ENCODE measurements at regions not wholly inside any gene's neighbourhood (a gene's known extent, or its start where the extent isn't known, plus 50 kb on each side); places are given as distances from the start of the nearest gene placed in this dataset.
"Not testable (repeated sequence)": the region's sequence is repeated elsewhere in the genome, so short reads cannot be mapped to it uniquely, and the experiment has no call there.

DNA sequence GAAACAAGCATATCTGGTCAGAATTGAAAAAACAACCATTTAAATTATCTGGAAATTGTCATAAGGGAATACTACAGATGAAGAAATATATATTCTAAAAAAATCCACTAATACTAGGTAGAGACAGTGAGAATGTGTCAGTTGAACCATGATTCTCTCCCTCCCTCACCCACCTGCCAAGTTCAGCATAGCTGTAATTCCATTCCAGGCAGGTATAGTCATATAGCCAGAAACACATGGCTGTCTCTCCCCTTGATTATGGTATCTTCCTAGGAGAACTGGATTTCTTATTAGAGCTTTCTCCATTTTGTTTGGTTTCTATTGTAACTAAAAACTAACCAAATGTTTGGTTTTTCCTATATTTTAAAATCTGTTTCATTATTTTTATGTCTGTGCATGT, 509.2 kb downstream of the CDH10 start:
- no peak for DNase-seq (ENCODE audit: low read depth)

DNA sequence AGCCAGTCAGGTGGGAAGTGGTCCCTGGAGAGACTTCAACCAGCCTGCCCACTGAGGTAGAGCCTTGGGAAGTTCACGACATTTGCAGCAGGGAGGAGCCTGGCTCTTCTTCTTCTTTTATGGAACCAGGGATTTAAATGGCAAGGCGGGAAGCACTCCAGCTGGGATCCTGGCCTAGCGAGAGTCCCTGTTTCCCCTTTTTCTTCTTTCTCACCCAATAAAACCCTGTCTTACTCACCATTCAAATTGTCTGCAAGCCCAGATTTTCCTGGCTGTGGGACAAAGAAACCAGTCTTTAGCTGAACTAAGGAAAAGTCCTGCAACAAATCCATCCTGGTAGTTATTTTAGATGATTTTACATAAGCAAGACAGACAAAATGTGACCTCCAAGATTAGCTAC, 503.7 kb downstream of the CDH10 start:
- peak; percentile 24 for DNase-seq (ENCODE audit: low read depth)

DNA sequence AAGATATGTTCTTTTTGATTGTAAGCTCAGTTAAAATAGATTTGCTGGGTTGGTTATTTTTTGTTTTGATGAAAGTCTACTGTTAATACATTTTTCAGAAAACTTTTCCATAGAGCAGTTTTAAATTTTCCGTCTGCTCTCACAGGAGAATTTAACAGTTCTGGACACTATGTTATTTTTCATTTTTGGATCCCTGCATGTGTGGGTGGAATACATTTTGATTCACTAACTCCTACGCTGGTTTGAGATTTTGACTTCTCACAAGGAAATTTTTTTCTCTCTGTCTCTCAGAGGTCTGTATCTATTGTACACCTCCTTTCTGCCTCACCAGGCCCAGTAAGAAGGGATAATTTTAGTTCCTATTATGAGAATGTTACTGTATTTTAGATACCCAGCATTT, 502.4 kb downstream of the CDH10 start:
- no peak for DNase-seq (ENCODE audit: low read depth)

DNA sequence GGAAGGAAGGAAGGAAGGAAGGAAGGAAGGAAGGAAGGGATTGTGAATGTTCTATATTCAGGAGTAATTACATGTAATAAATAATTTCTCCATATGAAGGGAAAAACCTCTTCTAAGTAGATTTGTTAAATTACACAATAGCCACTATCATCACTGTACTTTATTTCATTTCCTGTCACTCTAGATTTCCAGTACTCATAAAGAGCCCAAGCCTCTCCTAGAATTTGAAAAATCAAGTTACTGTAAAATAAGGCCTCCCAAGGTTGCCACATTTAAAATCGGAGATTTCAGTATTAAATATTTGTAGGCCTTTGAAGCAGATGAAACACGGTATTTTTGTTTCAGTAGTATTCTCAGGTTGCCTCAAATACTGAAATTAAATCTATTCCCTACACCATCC, 499.0 kb downstream of the CDH10 start:
- DNase-seq (ENCODE audit: low read depth) = no peak

DNA sequence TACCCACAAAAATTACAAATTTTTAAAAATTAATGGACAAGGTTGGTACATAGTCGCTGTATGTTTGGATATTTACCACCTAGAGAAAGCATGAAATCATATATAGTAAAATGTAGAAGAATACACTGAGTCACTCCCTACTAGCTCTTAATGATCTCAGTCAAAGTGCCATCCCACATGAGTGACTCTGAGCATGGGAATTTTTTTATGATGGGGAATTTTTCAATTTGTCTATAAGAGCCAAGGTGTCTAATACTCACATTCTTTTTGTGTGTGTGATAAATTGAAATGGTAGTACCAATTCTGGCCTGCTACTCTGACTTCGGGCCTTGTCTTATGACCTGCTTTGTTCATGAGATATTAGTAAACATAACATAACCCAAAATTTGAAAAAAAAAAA, 483.2 kb downstream of the CDH10 start:
- peak; percentile 37 for DNase-seq (ENCODE audit: low read depth)

DNA sequence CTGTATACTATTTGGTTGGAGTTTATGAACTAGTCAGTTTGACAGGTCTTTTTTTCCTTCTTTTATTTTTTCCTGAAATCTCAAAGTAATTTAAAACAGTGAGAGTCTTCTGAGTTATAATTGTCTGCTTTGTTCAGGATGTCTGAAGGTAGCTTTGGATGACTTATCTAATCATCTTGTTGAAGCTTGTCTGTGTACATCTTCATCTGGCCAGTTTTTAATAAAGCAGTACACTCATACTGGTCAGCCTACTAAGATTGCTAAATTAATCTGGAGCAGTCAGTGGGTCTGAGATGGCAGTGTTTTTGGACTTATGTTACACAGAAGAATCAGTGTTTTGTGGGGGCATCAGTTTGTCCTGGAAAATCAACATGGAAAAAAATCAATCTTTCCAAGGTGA, 482.4 kb downstream of the CDH10 start:
- no peak for DNase-seq (ENCODE audit: low read depth)

DNA sequence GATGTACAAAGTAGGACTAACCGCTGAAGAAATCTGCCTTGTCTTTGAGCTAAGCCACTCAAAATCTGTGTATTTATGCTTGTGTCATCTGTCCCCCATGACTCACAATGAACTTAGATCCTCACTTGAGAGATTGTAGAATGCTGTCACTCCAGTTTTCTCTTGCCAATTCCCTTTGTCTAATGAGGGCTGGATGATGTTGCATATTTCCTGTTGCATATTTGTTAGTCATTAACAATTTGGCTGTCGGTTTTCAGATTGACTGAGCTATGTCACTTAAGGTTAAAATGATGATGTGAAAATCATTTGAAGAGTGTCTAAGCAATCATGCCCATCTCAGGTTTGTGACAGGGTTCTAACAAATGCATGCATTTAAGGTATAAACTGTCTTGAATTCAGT, 481.7 kb downstream of the CDH10 start:
- DNase-seq (ENCODE audit: low read depth) = peak; percentile 59

DNA sequence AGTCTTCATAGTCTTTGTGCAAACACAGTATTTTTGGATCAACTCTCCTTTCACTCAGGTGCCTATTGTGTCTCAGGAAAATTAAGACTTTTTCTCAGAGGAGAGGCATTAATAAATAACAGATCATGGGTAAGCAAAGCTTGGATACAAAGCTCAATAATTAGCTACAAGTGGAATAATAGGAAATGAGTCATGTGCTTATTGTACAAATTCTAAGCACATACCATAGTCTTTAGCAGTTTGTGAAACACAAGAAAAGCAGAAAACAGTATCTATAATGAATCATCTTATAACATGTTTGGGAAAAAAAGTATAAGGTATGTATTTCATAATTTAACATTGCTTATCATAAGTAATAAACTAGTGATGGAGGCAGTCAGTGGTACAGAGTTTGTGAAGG, 477.0 kb downstream of the CDH10 start:
- DNase-seq (ENCODE audit: low read depth) = no peak

DNA sequence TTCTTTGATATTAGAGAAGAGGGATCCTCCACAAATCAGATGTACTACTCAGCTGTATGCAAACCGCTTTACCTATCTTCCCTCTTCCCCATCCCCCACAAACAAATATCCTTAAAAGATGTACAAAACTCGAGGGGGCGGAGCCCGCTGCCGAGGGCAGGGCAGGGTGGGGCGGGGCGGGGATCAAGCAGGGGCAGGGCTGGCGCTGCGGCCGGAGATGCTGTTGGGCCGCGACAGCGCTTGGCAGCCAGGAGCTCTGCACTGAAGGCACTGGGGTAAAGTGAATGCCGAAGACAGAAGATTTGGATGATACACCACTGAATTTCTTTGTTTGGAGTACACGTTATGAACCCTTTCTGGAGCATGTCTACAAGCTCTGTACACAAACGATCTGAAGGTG, 474.8 kb downstream of the CDH10 start:
- no peak for DNase-seq (ENCODE audit: low read depth)

DNA sequence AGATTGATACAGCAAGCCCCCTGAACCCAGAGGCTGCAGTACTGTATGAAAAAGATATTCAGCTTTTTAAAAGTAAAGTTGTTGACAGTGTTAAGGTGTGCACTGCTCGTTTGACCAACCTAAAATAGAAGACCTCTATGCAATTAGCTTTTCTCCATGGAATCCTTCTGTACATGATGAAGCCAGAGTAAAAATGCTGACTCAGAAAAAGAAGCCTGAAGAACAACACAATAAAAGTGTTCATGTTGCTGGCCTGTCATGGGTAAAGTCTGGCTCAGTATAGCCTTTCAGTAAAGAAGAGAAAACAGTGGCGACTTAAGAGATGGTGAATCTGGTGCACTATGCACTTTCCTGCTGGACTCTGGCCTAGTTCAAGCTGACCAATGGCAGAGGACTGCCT, 473.8 kb downstream of the CDH10 start:
- DNase-seq (ENCODE audit: low read depth) = not testable (repeated sequence)

DNA sequence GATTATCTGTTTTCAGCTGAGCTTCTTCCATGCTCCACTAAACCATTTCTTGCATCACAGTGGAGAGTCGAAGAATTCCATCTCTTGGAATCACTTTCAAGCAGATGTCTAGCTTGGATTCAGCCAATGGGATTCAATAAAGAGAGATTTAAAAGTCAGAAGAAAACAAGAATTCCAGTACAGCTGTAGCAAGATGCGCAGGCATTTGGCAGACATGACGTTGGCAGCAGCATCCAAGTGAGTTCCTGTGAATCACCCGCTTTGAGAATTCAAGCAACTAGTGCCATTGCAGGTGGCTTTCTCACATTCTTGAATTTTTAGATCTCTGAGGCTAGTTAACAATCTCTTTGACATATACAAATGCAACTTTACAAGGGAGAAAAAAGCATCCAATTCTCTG, 467.0 kb downstream of the CDH10 start:
- DNase-seq (ENCODE audit: low read depth) = no peak

DNA sequence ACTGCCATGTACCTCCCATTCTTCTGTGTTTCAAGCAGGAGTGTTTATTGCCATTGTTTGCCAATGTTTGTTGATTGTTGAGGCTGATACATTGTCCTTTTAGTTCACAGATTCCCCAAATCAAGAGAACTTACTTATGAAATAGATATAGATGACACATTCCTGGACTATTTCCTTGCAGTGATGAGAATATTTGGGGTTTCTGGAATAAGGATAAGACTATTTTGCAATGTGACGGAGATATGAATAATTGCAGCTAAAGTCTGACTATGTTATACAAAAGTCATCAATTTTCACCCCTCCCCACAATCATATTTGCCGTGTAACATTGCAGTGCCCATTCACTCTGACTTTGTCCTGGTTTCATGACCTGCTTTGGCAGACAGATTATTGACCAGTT, 460.8 kb downstream of the CDH10 start:
- no peak for DNase-seq (ENCODE audit: low read depth)

DNA sequence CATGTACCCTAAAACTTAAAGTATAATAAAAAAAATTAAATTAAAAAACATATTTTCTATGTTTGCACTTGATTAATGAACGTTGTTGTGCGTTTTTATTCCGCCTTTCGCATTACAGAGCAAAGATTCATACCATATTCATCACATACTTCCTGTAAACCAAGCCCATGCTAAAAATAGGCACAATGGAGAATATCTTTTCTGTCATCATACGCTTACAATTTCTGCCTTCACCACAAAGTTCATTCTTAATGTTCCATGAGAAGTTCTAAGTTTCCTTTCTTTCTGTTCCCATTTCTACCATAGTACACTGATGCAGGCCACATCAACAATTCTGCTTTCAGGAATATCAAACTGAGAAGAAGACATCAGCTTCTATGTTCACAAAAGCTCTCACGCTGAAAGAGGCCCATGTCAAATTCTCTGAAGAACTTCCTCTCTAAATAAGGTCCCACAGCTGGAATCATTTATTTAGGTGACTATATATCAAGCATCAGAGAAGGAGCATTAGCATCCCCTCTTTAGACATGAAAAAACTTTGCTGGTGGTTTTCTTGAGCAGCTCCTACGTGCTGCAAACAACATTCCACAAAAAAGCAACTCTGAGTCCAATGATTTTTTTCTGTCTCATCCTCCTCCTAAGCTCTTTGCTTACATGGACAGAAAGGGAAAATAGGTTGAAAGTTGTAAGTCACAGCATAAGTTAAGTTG, 456.4 kb downstream of the CDH10 start:
- DNase-seq (ENCODE audit: low read depth) = peak; percentile 11

DNA sequence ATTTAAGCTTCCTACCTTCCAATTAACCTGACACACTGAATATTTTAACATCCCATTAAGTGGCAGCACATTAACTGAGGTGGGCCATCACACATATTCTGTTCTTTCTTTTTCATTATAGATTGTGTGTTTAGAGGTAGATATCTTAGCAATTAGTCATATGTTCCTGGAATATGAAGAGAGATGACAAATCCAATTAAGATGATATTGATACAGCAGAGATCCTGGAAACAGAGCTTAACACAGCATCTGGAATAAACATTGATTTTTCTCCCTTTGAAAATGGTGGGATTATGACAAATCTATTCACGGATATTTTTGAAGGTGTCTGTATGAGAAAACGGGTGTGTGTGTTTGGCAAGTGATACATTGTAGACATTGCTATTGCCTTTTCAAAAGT, 448.0 kb downstream of the CDH10 start:
- DNase-seq (ENCODE audit: low read depth) = no peak

DNA sequence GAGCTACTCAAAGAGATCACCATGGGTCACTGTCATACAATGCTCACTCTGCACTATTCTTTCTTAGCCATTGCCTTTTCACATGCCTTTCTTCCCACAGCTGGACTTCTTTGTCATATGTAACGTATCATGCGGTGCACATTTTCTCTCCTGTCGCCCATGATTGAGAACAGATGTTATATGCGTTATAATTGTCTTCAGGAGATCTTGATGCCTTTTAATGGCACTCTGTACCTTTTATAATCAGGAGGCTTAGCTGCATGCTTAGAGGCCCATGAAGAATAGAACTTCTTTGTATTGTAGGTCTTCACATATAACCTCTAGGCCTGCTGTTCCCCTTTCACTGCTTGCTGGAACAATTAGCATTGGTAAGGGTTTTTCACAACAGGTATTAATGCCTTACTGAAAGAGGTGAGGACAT, 436.1 kb downstream of the CDH10 start:
- no peak for DNase-seq (ENCODE audit: low read depth)

DNA sequence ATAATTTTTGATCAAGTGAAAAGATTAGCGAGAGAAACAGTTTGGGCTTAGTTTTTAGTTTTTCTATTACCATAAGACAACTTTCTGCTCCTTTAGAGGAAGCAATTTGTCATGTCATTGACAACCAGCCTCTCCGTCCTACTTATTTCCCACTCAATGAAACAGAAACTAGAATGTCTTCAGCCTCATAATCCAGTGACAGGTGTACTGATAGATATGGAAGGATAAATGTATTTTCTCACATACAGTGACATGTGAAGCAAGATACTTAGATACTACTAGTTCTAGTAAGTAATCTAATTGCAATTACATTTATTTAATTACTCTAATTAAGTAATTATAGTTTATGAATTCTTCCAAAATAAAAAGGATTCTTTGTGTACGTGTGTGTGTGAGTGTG, 429.7 kb downstream of the CDH10 start:
- DNase-seq (ENCODE audit: low read depth) = no peak

DNA sequence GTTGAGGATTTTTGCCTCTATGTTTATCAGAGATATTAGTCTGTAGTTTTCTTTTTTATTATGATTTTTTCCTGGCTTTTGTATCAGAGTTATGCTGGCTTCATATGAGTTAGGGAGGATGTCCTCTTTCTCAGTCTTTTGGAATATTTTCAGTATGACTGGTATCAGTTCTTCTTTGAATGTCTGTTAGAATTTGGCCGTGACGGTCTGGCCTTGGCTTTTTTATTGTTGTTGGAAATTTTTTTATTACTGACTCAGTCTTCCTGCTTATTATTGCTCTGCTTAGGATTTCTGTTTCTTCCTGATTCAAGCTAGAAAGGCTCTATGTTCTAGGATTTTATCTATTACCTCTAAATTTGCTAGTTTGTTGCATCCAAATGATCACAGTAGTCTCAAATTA, 421.9 kb downstream of the CDH10 start:
- peak; percentile 35 for DNase-seq (ENCODE audit: low read depth)

DNA sequence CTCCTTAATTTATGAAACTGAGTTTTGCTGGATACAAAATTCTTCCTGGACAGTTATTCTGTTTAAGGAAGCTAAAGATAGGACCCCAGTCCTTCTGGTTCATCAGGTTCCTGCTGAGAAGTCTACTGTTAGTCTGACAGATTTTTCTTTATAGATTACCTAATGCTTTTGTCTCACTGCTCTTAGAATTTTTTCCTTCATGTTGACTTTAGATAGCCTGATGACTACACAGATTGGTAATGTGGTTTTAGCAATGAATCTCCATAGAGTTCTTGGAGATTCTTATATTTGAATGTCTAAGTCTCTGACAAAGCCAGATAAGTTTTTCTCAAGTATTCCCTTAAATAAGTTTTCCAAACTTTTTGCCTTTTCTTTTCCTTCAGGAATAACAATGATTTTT, 419.7 kb downstream of the CDH10 start:
- DNase-seq (ENCODE audit: low read depth) = peak; percentile 17

DNA sequence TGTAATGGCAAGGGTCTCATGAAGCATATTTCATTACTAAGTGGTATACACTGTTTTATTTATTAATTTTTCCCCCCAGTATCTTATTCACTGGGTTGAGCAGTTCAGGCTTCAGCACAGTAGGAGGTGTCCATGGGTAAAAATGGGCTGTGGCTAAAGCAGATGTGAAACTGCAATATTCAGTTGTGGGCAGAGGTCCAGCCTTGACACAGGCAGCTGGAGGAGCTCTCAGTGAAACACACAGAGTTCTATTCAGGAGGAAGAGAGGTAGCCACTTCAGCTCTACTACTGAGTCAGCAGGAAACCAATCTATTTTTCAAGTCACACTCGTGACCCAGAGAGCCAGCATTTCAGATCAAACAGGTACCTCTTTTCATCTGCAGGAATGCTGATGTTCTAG, 418.3 kb downstream of the CDH10 start:
- peak; percentile 5 for DNase-seq (ENCODE audit: low read depth)

DNA sequence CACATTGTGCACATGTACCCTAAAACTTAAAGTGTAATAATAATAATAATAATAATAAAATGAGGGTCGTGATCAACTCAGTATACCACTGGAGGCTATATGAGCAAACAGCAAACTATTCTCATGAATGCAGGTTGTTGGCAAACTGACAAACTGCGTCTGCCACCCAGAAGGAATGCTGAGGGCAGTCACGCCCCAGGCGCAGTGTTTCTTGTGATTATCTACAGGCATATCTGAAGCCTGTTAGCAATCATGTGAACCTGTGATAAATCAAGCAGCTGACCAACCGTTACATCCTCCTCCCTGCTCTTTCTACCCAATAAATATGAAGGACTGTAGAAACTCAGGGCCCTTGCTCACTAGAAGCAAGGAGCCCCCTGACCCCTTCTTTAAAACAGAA, 416.9 kb downstream of the CDH10 start:
- DNase-seq (ENCODE audit: low read depth) = peak; percentile 4

DNA sequence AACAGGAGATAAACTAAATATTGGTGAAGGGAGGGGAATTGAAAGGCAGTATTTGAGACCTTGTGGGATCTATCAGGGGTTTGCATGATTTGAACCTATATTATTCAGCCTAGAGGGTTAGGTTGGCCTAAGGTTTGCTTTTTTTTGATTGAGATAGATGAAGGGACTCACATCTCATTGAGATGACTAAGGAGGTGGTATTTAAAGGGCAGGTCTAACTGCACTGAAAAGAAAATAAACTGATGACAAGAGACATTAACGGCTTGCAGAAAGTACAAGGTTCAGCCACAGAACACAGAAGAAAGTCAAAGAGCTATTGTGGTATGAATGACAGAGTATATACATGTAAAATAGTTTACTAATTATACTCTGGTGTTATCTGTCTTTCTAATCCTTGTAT, 412.7 kb downstream of the CDH10 start:
- no peak for DNase-seq (ENCODE audit: low read depth)

DNA sequence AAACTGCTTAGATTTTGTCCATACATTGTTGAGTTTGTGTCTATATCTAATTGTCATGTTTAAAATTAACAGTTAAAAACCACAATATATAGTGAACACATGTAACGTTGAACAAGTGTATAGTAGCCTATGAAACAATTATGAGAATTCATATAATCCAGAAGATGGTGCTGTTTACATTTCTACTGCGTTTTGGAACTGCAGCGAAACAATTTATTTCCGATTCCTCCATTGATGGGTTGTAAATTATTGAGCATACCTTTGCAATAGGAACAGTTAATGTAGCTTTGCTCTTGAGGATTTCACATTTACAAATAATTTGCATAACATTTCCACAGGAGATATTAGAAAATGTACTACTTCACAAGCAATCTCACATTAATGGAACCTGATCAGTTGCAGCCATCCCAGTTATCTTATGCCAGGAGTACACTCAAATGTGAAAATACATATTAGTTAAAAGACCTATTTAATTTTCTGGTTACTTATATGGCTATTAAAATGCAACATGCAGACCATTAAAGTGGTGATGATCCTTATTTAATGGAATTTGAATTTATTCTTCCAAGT, 411.8 kb downstream of the CDH10 start:
- no peak for DNase-seq (ENCODE audit: low read depth)

DNA sequence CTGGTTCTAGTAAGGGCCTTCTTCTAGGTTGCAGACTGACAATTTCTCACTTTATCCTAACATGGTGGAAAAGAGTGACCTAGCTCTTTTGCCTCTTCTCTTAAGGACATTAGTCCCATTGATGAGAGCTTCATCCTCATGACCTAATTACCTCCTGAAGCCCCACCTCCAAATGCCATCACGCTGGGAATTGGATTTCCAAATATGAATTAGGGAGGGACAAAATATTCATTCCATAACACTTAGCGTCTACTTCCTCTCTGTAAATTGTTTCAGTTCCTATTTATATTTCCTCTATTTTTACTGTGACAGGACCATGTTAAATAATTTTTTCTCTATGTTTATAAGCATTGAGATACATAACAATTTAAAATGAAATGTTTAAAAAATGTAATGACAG, 408.8 kb downstream of the CDH10 start:
- no peak for DNase-seq (ENCODE audit: low read depth)

DNA sequence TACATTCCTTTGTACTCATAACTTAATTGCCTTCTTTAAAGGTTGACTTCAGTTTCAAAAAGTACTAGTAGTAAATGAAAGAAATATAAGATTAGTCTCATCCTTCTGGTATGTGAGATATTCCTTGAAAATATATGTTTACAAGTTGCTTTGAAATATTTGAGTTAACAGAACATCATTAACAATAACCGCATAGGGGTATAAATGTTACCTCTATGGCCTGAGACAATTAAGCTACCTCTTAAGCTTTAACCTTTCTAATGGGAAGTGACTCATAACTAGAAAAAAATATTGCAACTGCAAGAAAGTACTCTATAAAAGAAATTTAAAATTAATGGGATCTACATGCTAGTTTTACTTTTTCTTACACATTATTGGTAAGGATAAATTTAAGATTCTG, 399.0 kb downstream of the CDH10 start:
- DNase-seq (ENCODE audit: low read depth) = no peak

Data from M059J (cell line).